ENCODE measurements at regions not wholly inside any gene's neighbourhood (a gene's known extent, or its start where the extent isn't known, plus 50 kb on each side); places are given as distances from the start of the nearest gene placed in this dataset.

DNA sequence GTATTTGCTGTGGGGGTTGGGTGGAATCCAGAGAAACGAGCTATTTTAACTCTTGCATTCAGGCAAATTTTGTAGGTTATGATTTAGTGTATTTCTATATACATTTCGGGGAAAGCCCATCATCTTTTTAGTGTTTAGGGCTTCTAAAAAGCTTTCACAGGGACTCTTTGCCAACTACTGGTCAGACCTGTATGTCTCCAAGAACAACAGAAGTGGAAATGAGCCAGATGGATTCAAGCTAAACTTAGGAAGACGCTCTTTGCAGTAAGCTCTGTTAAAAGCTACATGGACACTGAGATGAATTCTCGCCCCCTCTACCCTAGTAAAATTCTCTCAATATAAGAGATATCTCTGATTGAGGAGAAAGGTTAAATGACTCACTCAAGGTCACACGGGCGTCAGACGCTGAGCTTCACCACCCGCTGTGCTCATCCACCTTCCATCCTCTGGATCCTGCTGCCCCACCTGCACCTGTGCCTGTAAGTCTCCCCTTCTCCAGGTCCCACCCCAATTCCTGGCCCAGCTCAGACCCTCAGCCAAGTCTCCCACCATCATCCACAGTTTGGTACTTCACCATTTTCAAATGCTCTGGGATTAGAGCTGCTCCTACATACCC is 85.6 kb downstream of the MARCHF4 start:
- DNase-seq (ENCODE audit: low spot score), result no peak

DNA sequence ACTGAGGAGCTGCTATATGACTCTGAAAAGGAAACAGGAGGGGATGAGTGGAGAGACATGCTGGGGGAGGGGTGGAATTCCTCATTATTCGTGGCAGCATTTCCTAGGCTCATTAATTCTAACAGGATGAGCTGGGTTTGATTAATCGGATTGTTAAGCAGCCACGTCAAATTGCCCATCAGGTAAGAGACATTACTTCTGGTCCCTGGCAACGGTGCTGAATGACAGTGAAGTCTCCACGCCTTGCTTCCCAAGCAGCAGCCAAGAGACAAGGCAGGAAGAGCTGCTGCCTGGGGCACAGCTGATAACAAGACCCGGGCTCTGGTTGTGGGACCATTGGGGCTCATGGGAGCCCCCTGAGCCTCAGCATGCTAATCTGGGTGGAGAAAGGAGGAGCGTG is 86.6 kb downstream of the MARCHF4 start:
- no peak for DNase-seq (ENCODE audit: low spot score)

DNA sequence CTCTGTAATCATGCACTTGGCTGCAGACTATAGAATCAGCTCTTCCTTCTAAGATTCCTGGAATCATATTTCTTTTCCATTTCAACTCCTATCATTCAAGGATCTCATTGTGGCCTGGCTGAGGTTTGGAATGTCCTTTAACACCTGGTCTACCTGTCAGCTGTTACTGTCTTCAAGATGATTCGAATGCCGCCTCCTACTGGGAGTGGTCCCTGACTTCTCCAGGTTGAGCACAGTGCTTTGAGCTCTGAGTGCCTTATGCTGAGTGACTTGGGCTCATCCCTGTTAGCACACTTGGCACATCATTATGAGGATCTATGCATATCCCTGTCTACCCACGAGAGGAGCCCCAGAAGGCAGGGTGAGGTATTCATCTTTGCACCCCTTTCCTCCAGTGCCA is 87.6 kb downstream of the MARCHF4 start:
- no peak for DNase-seq (ENCODE audit: low spot score)

DNA sequence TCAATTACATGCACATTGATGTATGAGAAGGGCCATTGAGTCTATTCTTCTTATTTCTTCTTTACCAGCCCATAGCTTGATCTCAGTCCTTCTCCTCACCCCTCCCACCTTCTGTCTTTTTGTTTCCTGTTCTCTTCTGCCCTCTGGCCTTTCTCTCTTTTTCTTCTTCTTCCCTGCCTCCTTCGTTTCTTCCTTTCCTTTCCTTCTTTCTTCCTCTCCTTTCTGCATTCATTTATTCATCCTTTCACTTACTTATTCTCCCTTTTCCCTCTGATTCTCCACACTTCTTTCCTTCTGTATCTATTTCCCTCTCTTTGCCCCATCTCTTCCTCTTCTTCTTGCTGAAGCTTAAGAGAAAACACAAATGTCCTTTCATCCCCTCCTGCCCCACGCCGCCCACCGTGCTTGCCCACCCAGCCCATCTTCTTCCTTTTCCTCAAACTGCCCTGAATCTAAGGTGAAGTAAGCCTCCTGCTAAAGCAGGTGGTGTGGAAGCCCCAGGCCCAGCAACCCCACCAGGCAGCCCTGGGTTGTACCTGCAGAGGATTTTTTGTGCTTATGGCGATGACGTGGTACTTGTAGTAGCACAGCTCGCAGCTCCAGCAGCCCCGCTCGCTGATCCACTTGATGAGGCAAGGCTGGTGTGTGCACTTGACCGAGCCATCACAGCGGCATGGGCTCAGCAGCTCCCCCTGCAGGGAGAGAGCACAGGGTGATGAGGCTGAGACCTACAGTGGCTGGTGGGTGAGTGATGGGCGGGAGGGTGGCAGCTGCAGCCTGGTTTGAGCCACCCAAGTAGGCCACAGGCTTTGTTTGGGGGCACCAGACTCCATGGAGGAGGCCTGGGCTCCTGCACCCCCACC is 89.0 kb downstream of the MARCHF4 start:
- DNase-seq (ENCODE audit: low spot score), result no peak

DNA sequence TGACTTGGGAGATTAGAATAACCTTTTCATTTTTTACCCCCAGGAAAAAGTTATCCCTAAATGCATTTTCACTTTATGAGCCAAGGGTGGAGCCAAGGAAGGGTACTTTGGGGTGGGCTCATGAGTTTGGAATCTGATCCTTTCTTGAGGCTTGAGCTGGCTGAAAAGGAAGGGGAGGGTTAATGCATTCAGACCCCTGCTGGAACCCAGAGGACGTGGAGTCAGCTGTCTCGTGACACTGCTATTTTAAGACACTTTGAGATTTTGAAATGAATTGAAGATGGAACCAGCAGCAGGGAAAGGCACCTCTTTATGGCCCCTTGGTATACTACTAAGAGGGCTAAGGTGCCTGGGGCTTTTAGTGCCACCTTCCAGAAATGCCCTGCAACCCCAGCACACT is 90.4 kb downstream of the MARCHF4 start:
- DNase-seq (ENCODE audit: low spot score), result no peak

DNA sequence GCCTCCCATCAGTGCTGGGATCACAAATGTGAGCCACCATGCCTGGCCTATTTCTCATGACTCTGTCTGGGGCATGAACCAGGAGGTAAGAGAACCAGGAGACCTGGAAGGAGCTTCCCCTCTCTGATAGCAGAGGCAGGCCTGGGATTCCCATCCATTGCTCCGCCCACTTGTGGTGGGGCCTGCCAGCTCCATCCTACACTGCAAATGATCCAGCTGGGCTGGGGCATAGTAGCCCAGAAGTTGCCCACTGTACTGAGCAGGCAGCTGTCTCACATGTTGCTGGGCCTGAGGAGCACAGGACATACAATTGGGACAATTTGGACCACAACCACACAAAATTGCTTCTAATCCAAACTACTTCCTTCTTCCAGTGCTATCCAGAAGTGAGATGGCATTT is 91.0 kb downstream of the MARCHF4 start:
- DNase-seq (ENCODE audit: low spot score), result no peak

DNA sequence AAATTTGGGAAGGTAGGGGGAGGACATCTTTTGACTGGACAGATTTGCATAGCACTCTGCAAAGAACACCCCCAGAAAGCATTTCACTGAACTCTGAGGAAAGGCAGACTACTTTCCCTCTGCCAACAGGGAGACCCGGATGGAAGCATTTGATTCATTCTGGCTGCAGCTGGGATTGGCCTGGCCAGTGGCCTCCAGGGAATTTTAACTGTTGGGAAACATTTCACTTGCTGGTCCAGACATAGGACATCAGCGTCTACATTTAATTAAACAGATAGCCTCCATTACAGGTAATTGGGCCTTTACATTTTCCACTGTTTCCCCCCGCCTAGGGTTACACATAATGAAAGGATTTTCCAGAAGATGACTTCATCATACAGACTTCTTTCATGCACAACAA is 92.8 kb downstream of the MARCHF4 start:
- no peak for DNase-seq (ENCODE audit: low spot score)

DNA sequence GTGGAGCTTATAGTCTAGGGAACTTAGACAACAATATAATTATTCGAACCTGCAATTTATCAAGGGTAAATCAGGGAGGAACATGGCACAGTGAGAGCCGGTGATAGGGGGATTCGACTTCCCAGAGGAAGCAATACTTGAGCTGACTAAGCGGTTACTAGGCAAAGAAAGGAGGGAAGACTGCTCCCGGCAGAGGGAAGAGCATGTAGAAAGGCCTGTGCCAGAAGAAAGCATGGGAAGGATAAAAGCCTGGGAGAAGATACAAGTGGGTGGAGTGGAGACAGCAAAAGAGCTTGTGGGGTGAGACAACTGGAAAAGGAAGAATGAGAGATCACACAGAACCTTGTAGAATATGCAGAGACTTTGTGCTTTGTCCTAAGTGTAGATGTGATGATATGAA is 93.3 kb downstream of the MARCHF4 start:
- no peak for DNase-seq (ENCODE audit: low spot score)

DNA sequence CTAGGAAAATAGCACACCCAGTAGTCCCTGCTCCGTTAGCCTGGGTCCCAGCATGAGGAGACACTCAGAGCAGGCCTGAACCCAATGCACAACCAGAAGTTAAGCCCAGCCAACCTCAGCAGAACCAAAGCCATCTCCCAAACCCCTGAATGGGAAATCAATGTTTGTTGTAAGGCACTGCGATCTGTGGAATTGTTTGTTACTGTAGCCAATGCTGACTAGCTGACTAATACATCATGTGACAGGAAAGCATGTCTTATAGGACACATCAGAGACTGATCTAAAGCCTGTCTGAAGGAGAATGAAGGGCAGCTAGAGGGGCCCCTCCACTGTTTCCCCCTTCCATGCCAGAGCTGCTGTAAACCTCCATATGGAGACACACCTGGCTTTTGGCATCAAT is 96.4 kb downstream of the MARCHF4 start:
- DNase-seq (ENCODE audit: low spot score), result no peak

DNA sequence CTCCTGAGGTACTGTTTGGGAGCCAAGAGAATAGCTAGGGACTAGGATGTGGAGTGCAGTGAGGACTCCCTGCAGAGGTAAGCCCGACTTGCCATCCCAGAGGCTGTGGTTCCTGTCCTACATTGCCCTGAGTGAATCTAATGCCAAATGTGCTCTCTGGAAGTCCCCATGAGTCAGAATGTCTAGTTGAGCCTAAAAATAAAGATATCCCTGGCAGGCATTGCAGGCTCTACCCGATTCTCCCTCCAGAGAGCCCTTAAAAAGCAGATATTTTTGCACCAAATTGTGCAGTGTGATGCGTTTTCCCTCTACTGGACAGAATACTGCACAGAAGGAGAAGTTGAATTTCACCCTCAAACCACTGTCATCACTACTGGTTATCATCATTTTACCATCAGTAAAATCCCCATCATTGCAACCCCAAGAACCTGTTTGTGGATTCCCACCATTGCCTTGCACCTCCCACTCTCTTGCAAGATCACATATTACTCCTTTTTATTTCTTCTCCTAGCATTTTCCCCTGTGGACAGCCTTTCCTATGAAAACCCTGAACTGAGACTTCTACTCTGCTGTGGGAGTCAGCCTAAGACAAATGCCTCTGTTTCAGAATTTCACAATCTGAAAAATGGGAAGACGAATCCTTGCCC is 98.0 kb downstream of the MARCHF4 start:
- DNase-seq (ENCODE audit: low spot score), result no peak

DNA sequence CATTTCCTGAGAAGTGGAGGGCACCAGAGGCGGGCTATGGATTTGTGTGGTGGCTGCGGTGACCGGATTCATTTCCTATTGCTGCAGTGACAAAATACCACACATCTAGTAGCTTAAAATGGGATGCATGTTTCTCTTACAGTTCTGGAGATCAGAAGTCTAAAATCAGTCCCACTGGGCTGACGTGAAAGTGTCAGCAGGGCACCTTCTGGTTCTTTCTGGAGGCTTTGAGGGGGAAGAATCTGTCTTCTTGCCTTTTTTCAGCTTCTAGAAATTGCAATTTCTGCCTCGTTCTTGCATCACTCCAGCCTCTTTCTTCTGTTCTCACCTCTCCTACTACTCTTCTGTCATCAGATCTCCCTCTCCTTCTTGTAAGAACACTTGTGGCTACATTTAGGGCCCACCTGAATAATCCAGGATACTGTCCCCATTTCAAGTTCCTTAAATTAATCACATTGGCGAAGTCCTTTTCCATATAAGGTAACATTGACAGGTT is 111.2 kb downstream of the MARCHF4 start:
- no peak for DNase-seq (ENCODE audit: low spot score)

DNA sequence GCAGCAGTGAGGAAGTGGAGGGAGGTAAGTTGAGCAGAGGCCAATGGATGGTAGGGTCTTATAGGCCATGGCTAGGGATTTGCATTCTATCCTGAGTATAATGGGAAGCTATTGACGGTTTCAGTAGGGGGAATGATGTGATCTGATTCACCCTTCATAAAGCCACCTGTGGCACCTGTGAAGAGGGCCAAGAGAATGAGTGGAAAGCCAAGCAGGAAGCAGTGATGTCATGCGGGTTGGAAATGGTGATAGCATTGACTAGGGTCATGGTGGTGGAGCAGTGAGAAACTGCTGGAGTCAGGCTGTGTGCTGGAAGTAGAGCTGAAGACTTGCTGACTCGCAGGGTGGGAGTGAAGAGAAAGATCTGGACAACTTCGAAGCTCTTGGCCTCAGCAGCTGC is 111.7 kb downstream of the MARCHF4 start:
- no peak for DNase-seq (ENCODE audit: low spot score)

DNA sequence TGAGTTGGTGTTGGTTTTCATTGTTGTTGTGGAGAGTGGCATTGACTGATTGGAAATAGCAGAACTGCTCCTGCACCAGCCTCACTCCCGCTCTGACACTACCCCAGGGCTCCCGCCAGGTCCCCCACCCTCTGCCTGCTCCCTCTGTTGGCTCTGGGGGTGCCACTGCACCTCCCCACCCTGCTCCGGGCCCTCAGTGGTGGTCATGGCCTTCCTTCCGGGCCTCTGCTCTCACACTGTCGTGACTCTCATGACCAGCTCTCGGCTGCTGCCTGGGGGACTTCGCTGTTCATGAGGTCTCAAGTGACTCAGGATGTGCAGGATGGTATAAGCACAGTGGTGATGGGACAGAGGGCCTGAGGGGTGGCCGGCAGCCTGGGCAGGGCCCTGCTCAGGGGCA is 113.2 kb downstream of the MARCHF4 start:
- no peak for DNase-seq (ENCODE audit: low spot score)

DNA sequence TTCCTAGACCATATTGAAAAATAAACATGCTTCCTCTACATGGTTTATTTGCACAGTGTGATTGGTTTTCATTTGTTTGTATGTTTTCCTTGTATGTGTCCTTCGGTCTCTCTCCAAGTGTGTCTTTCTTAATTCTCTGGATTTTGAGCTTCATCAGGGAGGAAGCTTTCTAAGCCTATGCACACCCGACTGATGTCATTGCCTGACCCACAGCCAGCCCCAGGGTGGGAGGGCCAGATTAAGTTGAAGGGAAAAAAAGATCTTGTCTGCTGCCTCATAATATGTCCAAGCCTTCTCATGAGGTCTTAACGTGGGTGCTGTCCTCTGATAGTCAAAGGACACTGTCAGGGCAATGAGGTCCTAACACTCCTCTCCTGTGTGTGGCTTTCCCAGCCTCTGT is 115.2 kb downstream of the MARCHF4 start:
- no peak for DNase-seq (ENCODE audit: low spot score)

Data from SW480 (cell line).